Stimulated activated CD4-positive, alpha-beta T cell treated with anti-CD3 and anti-CD28 coated beads, Interleukin-15, amount 100 ng/mL, for 48 hours (primary cell): ENCODE measurements at regions not wholly inside any gene's neighbourhood (a gene's known extent, or its start where the extent isn't known, plus 50 kb on each side); places are given as distances from the start of the nearest gene placed in this dataset.

Experiments used
- DNase-seq, 2 donors: peaks; one replicate each; pipeline ENCODE4 v3.0.0-alpha.2; 2020; ENCODE audit warnings: low read depth in 2 of 2

- no peak for DNase-seq
Observed at GRCh38 chr2:217273162-217273561, 413.3 kb upstream of the TNP1 start.

- no peak for DNase-seq
Observed at GRCh38 chr2:217271813-217272212, 411.9 kb upstream of the TNP1 start.

GRCh38 chr2:217270485-217271121, 410.7 kb upstream of the TNP1 start:
- DNase-seq = no peak

- DNase-seq = no peak
Observed at GRCh38 chr2:217269701-217270484, 410.0 kb upstream of the TNP1 start.

GRCh38 chr2:217268978-217269377, 409.1 kb upstream of the TNP1 start:
- no peak for DNase-seq

GRCh38 chr2:217267758-217268157, 407.9 kb upstream of the TNP1 start:
- no peak for DNase-seq

GRCh38 chr2:217263756-217264155, 403.9 kb upstream of the TNP1 start:
- no peak for DNase-seq

GRCh38 chr2:217262911-217263310, 403.0 kb upstream of the TNP1 start:
- no peak for DNase-seq

GRCh38 chr2:217261452-217261851, 401.6 kb upstream of the TNP1 start:
- no peak for DNase-seq

- DNase-seq = no peak
Observed at GRCh38 chr2:217260441-217261115, 400.7 kb upstream of the TNP1 start.

- no peak for DNase-seq
Observed at GRCh38 chr2:217258170-217258569, 398.3 kb upstream of the TNP1 start.

GRCh38 chr2:217256251-217256650, 396.4 kb upstream of the TNP1 start:
- no peak for DNase-seq

GRCh38 chr2:217254111-217254510, 394.2 kb upstream of the TNP1 start:
- DNase-seq = no peak

- DNase-seq = no peak
Observed at GRCh38 chr2:217252181-217252580, 392.3 kb upstream of the TNP1 start.

GRCh38 chr2:217250013-217250524, 390.2 kb upstream of the TNP1 start:
- DNase-seq = no peak

- no peak for DNase-seq
Observed at GRCh38 chr2:217249121-217250012, 389.5 kb upstream of the TNP1 start.

- DNase-seq = no peak
Observed at GRCh38 chr2:217248312-217248935, 388.6 kb upstream of the TNP1 start.

- DNase-seq = no peak
Observed at GRCh38 chr2:217247476-217247875, 387.6 kb upstream of the TNP1 start.

GRCh38 chr2:217246108-217246507, 386.2 kb upstream of the TNP1 start:
- no peak for DNase-seq

- no peak for DNase-seq
Observed at GRCh38 chr2:217244815-217245214, 385.0 kb upstream of the TNP1 start.

GRCh38 chr2:217242947-217243346, 383.1 kb upstream of the TNP1 start:
- DNase-seq = no peak
